Endothelial cell (in vitro differentiated cells): ENCODE measurements at regions not wholly inside any gene's neighbourhood (a gene's known extent, or its start where the extent isn't known, plus 50 kb on each side); places are given as distances from the start of the nearest gene placed in this dataset.
"Not testable (repeated sequence)": the region's sequence is repeated elsewhere in the genome, so short reads cannot be mapped to it uniquely, and the experiment has no call there.

Experiments
- DNase-seq: peaks from one replicate; pipeline ENCODE4 v3.0.0; 2021; ENCODE audit warnings: low spot score
- H3K27ac Mint-ChIP-seq: one replicate; pipeline ENCODE4 v1.8.0; 2021; ENCODE audit warnings: mixed read lengths, inconsistent platforms; ENCODE audit not compliant: unreplicated experiment
- H3K27me3 Mint-ChIP-seq: one replicate; pipeline ENCODE4 v1.8.0; 2021; ENCODE audit warnings: mild to moderate bottlenecking, moderate library complexity, mixed read lengths, inconsistent platforms; ENCODE audit not compliant: unreplicated experiment
- H3K36me3 Mint-ChIP-seq: one replicate; pipeline ENCODE4 v1.8.0; 2021; ENCODE audit warnings: mild to moderate bottlenecking, low read depth, mixed read lengths, inconsistent platforms; ENCODE audit not compliant: unreplicated experiment
- H3K4me1 Mint-ChIP-seq: one replicate; pipeline ENCODE4 v1.8.0; 2021; ENCODE audit warnings: mild to moderate bottlenecking, mixed read lengths, inconsistent platforms; ENCODE audit not compliant: unreplicated experiment
- H3K4me3 Mint-ChIP-seq: one replicate; pipeline ENCODE4 v1.8.0; 2021; ENCODE audit warnings: mild to moderate bottlenecking, mixed read lengths, inconsistent platforms; ENCODE audit not compliant: unreplicated experiment
- H3K9me3 Mint-ChIP-seq: one replicate; pipeline ENCODE4 v1.8.0; 2021; ENCODE audit warnings: mixed read lengths, inconsistent platforms; ENCODE audit not compliant: unreplicated experiment
- TF ChIP-seq, protein P1 (sequence below): fragments of 200-600 bp; sonication (generic); IDR thresholded peaks from one replicate; pipeline ENCODE4 v1.5.0; 2021; ENCODE audit warnings: antibody characterized with exemption; ENCODE audit not compliant: unreplicated experiment

DNA sequence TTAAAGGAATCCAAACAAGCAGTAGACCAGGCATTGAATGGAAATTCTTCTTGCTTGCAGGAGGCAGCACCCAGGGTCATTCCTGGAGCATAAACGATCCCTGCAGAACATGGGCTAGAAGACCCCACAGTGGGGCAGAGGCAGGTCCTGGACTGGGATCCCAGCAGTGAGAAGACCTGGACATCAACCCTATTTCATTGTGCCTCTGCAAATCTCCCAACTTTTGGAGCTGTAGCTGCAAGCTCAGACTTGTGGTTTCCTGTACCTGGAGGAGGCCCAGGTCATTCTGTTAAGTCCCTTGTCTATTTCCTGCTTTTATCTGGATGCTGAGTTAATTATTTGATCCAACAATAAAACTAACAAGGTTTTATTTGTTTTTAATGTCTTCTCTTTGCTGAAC is 61.7 kb downstream of the CALM1 start:
- DNase-seq = no peak
- no peaks in the 10 kb centered on the region for H3K36me3 Mint-ChIP-seq
- peaks cover 5% of the 10 kb centered on the region for H3K27me3 Mint-ChIP-seq
- peaks cover 30% of the 10 kb centered on the region for H3K4me1 Mint-ChIP-seq
- no peak overlapping the region for H3K4me3 Mint-ChIP-seq
- TF ChIP-seq, protein P1, sequence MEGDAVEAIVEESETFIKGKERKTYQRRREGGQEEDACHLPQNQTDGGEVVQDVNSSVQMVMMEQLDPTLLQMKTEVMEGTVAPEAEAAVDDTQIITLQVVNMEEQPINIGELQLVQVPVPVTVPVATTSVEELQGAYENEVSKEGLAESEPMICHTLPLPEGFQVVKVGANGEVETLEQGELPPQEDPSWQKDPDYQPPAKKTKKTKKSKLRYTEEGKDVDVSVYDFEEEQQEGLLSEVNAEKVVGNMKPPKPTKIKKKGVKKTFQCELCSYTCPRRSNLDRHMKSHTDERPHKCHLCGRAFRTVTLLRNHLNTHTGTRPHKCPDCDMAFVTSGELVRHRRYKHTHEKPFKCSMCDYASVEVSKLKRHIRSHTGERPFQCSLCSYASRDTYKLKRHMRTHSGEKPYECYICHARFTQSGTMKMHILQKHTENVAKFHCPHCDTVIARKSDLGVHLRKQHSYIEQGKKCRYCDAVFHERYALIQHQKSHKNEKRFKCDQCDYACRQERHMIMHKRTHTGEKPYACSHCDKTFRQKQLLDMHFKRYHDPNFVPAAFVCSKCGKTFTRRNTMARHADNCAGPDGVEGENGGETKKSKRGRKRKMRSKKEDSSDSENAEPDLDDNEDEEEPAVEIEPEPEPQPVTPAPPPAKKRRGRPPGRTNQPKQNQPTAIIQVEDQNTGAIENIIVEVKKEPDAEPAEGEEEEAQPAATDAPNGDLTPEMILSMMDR = no peak
- no peak overlapping the region for H3K27ac Mint-ChIP-seq
- H3K9me3 Mint-ChIP-seq = no peaks in the 10 kb centered on the region

DNA sequence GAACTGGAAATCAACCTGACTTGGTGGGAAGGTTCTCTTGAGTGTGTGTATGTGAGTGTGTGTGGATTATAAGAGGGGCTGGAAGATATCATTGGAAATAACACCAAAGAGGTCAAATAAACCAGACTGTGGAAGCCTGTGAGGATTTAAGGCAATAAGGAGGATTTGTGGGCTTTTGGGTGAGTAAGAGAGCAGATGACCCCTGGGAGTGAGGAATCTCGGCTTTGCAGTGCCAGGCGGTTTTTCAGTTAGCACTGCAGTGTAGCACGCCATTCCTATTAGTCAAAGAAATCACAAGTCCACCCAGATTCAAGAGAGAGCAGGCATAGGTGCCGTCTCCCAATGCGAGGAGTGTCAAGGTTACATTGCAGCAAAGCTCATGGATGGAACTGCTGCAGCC is 63.3 kb downstream of the CALM1 start:
- Mint-ChIP-seq H3K4me3 (no peak overlapping the region), H3K4me1 (peaks cover 23% of the 10 kb centered on the region), H3K27me3 (peaks cover 5% of the 10 kb centered on the region), H3K27ac (no peak overlapping the region), H3K36me3 (no peaks in the 10 kb centered on the region), H3K9me3 (no peaks in the 10 kb centered on the region)
- TF ChIP-seq, protein P1 = no peak
- no peak for DNase-seq

DNA sequence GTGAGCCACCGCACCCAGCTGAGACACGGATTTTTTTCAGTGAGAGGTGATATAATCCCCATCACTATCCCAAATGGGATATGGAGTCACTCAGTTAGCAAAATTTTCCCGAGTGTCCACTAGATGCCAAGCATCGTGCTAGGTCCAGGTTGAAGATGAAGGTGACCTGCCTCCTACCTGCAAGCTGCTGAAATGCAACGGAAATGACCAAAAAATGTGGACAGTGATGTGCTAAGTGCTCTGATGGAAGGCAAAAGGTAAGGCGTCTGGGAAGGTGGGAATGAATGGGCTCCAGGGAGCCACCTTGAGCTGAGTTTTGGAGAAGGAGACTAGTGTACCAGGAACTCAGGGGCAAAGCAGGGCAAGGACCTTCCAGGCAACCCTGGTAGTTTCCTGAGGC is 64.6 kb downstream of the CALM1 start:
- no peak for DNase-seq
- H3K4me3 Mint-ChIP-seq = no peak overlapping the region
- no peak overlapping the region for H3K27ac Mint-ChIP-seq
- H3K4me1 Mint-ChIP-seq = peaks cover 18% of the 10 kb centered on the region
- H3K36me3 Mint-ChIP-seq = no peaks in the 10 kb centered on the region
- TF ChIP-seq, protein P1 = no peak
- H3K9me3 Mint-ChIP-seq = no peaks in the 10 kb centered on the region
- peaks cover 5% of the 10 kb centered on the region for H3K27me3 Mint-ChIP-seq

DNA sequence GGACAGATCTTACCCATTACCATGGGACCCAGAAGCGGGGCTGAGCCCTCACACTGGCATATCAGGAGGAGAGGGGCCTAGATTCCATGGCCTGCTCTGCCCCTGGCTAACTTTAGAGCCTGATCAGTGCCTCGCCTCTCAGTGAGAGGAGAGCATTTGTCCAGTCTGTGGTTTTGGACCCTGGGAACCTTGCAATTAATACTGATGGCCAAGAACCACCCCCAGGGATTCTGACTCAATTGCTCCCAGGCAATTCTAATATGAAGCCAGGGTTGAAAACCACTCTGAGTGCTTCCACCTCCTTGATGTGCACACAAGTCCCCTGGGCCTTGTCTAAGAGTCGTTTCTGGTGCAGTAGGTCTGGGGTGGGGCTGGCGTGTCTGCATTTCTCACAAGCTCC is 67.7 kb downstream of the CALM1 start:
- TF ChIP-seq, protein P1 = no peak
- no peaks in the 10 kb centered on the region for H3K36me3 Mint-ChIP-seq
- H3K4me1 Mint-ChIP-seq = no peaks in the 10 kb centered on the region
- no peaks in the 10 kb centered on the region for H3K9me3 Mint-ChIP-seq
- no peak overlapping the region for H3K27ac Mint-ChIP-seq
- H3K4me3 Mint-ChIP-seq = no peak overlapping the region
- no peak for DNase-seq
- H3K27me3 Mint-ChIP-seq = peaks cover 5% of the 10 kb centered on the region

DNA sequence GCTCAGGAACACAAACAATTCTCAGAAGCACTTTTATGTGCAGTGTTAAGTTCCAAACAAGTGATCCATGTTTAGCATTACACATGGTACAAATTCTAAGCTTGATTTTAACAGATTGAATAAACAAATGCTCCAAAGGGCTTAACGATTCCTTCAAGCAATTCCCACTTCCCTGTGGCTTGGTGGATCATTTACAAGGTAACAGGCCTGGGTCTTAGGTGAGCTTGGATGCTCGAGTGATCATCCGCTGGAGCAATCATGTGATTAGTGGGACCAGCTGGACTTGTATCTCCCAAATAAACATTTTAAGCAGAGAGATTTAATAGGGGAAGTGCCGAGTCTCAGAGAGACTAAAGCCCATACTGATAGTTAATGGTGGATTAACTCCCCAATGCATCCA is 70.7 kb downstream of the CALM1 start:
- Mint-ChIP-seq H3K27me3 (peaks cover 2% of the 10 kb centered on the region), H3K4me1 (peaks cover 5% of the 10 kb centered on the region), H3K27ac (no peak overlapping the region), H3K36me3 (no peaks in the 10 kb centered on the region), H3K9me3 (peaks cover 3% of the 10 kb centered on the region), H3K4me3 (no peak overlapping the region)
- TF ChIP-seq, protein P1 = no peak
- DNase-seq = no peak

DNA sequence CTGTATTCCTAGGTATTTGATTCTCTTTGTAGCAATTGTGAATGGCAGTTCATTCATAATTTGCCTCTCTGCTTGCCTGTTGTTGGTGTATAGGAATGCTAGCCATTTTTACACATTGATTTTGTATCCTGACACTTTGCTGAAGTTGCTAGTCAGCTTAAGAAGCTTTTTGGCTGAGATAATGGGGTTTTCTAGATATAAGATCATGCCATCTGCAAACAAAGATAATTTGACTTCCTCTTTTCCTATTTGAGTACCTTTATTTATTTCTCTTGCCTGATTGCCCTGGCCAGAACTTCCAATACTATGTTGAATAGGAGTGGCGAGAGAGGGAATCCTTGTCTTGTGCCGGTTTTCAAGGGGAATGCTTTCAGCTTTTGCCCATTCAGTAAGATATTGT is 72.6 kb downstream of the CALM1 start:
- not testable (repeated sequence) for H3K36me3 Mint-ChIP-seq, H3K4me1 Mint-ChIP-seq, H3K27ac Mint-ChIP-seq, H3K27me3 Mint-ChIP-seq, DNase-seq, H3K4me3 Mint-ChIP-seq, H3K9me3 Mint-ChIP-seq
